Testis (tissue), 2 donors: ENCODE measurements at regions not wholly inside any gene's neighbourhood (a gene's known extent, or its start where the extent isn't known, plus 50 kb on each side); places are given as distances from the start of the nearest gene placed in this dataset.

Source experiments
- POLR2A ChIP-seq: fragments of 450-650 bp; IDR thresholded peaks from one replicate; pipeline ENCODE4 v1.6.1; 2017; ENCODE audit warnings: antibody characterized with exemption, mild to moderate bottlenecking, moderate library complexity
- TF ChIP-seq, protein P1 (sequence below), 3 experiments: fragments of 450-650 bp in 2 of 3; fragments of 200-600 bp in 1 of 3; sonication (generic) in 1 of 3; IDR thresholded peaks; one replicate each; pipeline ENCODE4 v1.5.1; 2016 to 2019; ENCODE audit warnings: antibody characterized with exemption in 3 of 3, mild to moderate bottlenecking in 2 of 3, moderate library complexity in 1 of 3

DNA sequence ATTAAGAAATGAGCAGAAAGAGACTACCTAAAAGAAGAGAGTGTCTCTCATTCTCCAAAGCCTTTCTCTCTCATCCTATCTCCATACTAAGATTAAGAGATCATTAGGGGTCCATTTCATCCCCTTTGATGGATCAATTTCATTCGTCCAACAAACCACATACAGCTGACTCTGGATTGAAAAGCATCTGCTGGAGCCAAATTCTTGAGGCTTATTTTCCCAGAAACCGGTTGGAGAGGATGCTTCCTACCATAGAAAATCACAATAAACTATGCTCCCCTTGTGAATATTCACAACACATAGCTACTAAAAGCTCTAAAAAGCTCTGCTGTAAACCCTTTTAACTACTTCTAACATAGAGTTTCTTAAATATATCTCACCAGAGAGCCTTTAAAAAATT, 755.0 kb upstream of the ZNF608 start:
- TF ChIP-seq, protein P1, sequence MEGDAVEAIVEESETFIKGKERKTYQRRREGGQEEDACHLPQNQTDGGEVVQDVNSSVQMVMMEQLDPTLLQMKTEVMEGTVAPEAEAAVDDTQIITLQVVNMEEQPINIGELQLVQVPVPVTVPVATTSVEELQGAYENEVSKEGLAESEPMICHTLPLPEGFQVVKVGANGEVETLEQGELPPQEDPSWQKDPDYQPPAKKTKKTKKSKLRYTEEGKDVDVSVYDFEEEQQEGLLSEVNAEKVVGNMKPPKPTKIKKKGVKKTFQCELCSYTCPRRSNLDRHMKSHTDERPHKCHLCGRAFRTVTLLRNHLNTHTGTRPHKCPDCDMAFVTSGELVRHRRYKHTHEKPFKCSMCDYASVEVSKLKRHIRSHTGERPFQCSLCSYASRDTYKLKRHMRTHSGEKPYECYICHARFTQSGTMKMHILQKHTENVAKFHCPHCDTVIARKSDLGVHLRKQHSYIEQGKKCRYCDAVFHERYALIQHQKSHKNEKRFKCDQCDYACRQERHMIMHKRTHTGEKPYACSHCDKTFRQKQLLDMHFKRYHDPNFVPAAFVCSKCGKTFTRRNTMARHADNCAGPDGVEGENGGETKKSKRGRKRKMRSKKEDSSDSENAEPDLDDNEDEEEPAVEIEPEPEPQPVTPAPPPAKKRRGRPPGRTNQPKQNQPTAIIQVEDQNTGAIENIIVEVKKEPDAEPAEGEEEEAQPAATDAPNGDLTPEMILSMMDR (IDR thresholded peaks at IDR 0.05), result no peak
- TF ChIP-seq POLR2A, result no peak
